Erythroblast (primary cell): ENCODE measurements at regions not wholly inside any gene's neighbourhood (a gene's known extent, or its start where the extent isn't known, plus 50 kb on each side); places are given as distances from the start of the nearest gene placed in this dataset.

Experiments used
- GATA1 ChIP-seq: IDR thresholded peaks from 2 replicates; pipeline ENCODE4 v1.6.1; 2011; ENCODE audit warnings: low read depth, mild to moderate bottlenecking, control low read depth, low read length, moderate library complexity
- POLR2A ChIP-seq: IDR thresholded peaks from 2 replicates; pipeline ENCODE4 v1.6.1; 2011; ENCODE audit warnings: mild to moderate bottlenecking, low read length

DNA sequence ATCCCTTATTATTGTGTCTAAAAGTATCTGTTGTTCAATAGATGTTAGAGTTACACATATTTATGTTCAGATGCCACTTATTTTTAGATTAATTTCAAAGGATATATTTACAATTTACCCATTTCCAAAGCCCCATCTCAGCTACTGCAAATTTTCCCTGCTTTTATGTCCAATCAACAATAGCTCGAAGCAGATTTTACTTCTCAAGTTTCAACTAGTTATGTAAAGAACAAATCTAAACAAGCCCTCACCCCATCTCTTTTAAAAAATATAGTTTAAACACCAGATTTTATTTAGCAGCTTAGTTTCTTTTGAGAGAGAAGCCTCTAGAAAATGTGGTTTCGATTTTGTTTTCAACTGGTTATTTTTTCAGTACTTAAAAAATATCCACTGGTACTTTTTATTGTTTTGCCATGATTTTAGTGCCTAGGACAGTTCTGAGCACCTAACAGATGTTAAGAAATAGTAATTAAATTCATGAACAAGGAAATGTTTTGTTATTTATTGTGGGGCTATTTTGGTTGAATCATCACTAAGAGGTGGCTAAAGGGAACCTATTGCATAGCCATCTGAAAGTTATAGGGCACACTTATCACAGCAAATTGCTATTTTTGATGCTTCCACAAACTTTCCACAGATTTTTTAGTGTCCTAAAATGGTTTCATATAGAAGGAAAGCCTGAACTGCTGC, 96.2 kb upstream of the BMP4 start:
- no peak for TF ChIP-seq POLR2A
- no peak for TF ChIP-seq GATA1
